Ishikawa (cell line): ENCODE measurements at regions not wholly inside any gene's neighbourhood (a gene's known extent, or its start where the extent isn't known, plus 50 kb on each side); places are given as distances from the start of the nearest gene placed in this dataset.

Experiments
- CEBPB ChIP-seq: IDR thresholded peaks from 2 replicates; pipeline ENCODE4 v1.6.1; 2012
- RAD21 ChIP-seq: IDR thresholded peaks from 2 replicates; pipeline ENCODE4 v1.6.1; 2012; ENCODE audit warnings: low read depth
- REST ChIP-seq: IDR thresholded peaks from 2 replicates; pipeline ENCODE4 v1.6.1; 2012; ENCODE audit warnings: low read depth, mild to moderate bottlenecking
- YY1 ChIP-seq: IDR thresholded peaks from 2 replicates; pipeline ENCODE4 v1.6.1; 2012; ENCODE audit warnings: low read depth

- no peak for TF ChIP-seq REST
- TF ChIP-seq YY1: no peak
- TF ChIP-seq RAD21: no peak
- no peak for TF ChIP-seq CEBPB
These were observed 103.7 kb downstream of the MEX3B start for GRCh38 chr15:81942157-81942556.
